ENCODE measurements at regions not wholly inside any gene's neighbourhood (a gene's known extent, or its start where the extent isn't known, plus 50 kb on each side); places are given as distances from the start of the nearest gene placed in this dataset.
A peak's percentile ranks its signal among the peaks of the same experiment; 100 is the strongest.

DNA sequence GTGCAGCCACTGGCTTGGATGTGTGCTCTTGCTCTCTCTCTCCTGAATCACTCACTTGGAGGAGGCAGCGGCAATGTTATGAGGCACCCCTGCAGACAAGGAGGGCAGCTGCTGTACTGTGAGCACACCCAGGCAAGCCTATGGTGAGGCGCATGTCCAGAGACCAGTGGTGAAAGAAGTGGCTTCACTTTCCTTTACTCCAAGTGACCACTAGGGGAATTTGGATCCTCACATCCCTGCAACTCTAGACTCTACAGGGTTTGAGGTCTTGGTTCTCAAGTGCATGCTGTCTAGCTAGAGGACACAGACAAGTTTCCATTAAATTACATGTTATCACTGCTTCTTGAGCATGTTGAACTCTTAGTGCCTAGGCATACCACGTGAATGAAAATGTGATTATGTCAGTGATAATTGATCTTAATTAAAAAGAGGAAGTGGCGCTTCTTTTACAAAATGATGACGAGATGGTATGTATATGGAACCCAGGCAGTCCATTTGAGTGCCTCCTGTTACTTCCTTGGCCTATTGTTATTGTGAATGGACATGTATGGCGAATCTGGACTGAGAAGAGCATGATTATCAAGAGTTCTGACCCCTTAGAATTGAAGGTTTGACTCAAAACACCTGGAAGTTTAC is 181.0 kb upstream of the CDH2 start:
- H2AFZ ChIP-seq (ENCODE audit: low read length) = no peak overlapping the region
- H3K36me3 ChIP-seq (replicated peaks in 1 of 2; ENCODE audit: control insufficient read depth in 1 of 2, insufficient read depth in 2 of 2, low read length in 2 of 2) = no peaks in the 10 kb centered on the region
- WGBS (ENCODE audit: low lambda C conversion rate) = 5% methylated on average over 5 of the region's 6 CpGs
- intact Hi-C loops (cut with micrococcal nuclease; ENCODE audit: unreplicated experiment) = no loop called here
- H3K9me3 ChIP-seq (ENCODE audit: low read length) = no peaks in the 10 kb centered on the region
- no peaks in the 10 kb centered on the region for H3K27me3 ChIP-seq (ENCODE audit: control insufficient read depth in 1 of 2, insufficient read depth in 2 of 2, low read length in 2 of 2)
- TF ChIP-seq STAG1 (CRISPR knock-in tag; IDR thresholded peaks at IDR 0.05) (0 out of 2 replicates have a peak, but pooled peaks have one; percentile 21), ZNF350 (CRISPR knock-in tag; IDR thresholded peaks at IDR 0.05; ENCODE audit: borderline replicate concordance, low read depth) (no peak)
- TF ChIP-seq, protein P1, sequence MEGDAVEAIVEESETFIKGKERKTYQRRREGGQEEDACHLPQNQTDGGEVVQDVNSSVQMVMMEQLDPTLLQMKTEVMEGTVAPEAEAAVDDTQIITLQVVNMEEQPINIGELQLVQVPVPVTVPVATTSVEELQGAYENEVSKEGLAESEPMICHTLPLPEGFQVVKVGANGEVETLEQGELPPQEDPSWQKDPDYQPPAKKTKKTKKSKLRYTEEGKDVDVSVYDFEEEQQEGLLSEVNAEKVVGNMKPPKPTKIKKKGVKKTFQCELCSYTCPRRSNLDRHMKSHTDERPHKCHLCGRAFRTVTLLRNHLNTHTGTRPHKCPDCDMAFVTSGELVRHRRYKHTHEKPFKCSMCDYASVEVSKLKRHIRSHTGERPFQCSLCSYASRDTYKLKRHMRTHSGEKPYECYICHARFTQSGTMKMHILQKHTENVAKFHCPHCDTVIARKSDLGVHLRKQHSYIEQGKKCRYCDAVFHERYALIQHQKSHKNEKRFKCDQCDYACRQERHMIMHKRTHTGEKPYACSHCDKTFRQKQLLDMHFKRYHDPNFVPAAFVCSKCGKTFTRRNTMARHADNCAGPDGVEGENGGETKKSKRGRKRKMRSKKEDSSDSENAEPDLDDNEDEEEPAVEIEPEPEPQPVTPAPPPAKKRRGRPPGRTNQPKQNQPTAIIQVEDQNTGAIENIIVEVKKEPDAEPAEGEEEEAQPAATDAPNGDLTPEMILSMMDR (CRISPR knock-in tag; IDR thresholded peaks at IDR 0.05) = peak; percentile 37
- ATAC-seq (peak; percentile 98), FAIRE-seq (peak; percentile 85), DNase-seq (ENCODE audit: low spot score) (peak; percentile 38)
- H3K79me2 ChIP-seq (ENCODE audit: insufficient read depth, low read length) = no peaks in the 10 kb centered on the region
- ChIA-PET POLR2A (no interaction called here), CTCF (ENCODE audit: low intra/inter-chr PET ratio, low total read pairs) (no interaction called here)
- no TSS peak for BruUV-seq (replicated peaks)
- no peak overlapping the region for H3K27ac ChIP-seq (ENCODE audit: extremely low read length, insufficient read depth, low read length)
- no peaks in the 10 kb centered on the region for H4K20me1 ChIP-seq (ENCODE audit: insufficient read depth, low read length)
- no peak overlapping the region for H3K4me3 ChIP-seq (replicated peaks in 1 of 3; ENCODE audit: insufficient read depth in 1 of 3, low read depth in 2 of 3, low read length in 3 of 3)
- in situ Hi-C loops (cut with HindIII; ENCODE audit: extremely low pct_ligation_motif_present, low pct_unique_long_range_greater_than_20kb) = no loop called here
- H3K4me1 ChIP-seq (ENCODE audit: insufficient read depth, low read length) = no peaks in the 10 kb centered on the region
- no peak overlapping the region for H3K4me2 ChIP-seq (ENCODE audit: low read depth, low read length)
- H3K9ac ChIP-seq (ENCODE audit: insufficient read depth, low read depth, low read length) = no peak overlapping the region

GRCh38 chr18:28350821-28351220 is 173.9 kb upstream of the CDH2 start:
- 19% methylated on average over 7 of the region's 7 CpGs for WGBS (ENCODE audit: low lambda C conversion rate)
- Histone ChIP-seq H3K4me1 (ENCODE audit: insufficient read depth, low read length) (no peaks in the 10 kb centered on the region), H4K20me1 (ENCODE audit: insufficient read depth, low read length) (no peaks in the 10 kb centered on the region), H2AFZ (ENCODE audit: low read length) (no peak overlapping the region), H3K9me3 (ENCODE audit: low read length) (no peaks in the 10 kb centered on the region), H3K36me3 (replicated peaks in 1 of 2; ENCODE audit: control insufficient read depth in 1 of 2, insufficient read depth in 2 of 2, low read length in 2 of 2) (no peaks in the 10 kb centered on the region), H3K27me3 (ENCODE audit: control insufficient read depth in 1 of 2, insufficient read depth in 2 of 2, low read length in 2 of 2) (no peaks in the 10 kb centered on the region), H3K4me3 (replicated peaks in 1 of 3; ENCODE audit: insufficient read depth in 1 of 3, low read depth in 2 of 3, low read length in 3 of 3) (no peak overlapping the region), H3K4me2 (ENCODE audit: low read depth, low read length) (no peak overlapping the region), H3K79me2 (ENCODE audit: insufficient read depth, low read length) (no peaks in the 10 kb centered on the region), H3K27ac (ENCODE audit: extremely low read length, insufficient read depth, low read length) (no peak overlapping the region), H3K9ac (ENCODE audit: insufficient read depth, low read depth, low read length) (no peak overlapping the region)
- ChIA-PET POLR2A (no interaction called here), CTCF (ENCODE audit: low intra/inter-chr PET ratio, low total read pairs) (no interaction called here)
- DNase-seq (ENCODE audit: low spot score) = no peak
- in situ Hi-C loops (cut with HindIII; ENCODE audit: extremely low pct_ligation_motif_present, low pct_unique_long_range_greater_than_20kb) (no loop called here), intact Hi-C loops (cut with micrococcal nuclease; ENCODE audit: unreplicated experiment) (no loop called here)
- BruUV-seq (replicated peaks) = no TSS peak
- no peak for ATAC-seq
- no peak for FAIRE-seq
- no peak for TF ChIP-seq ZMYM3 (CRISPR knock-in tag; IDR thresholded peaks at IDR 0.05)
- no peak for TF ChIP-seq PHB2 (IDR thresholded peaks at IDR 0.05; ENCODE audit: partially characterized antibody)
- TF ChIP-seq, protein P2, sequence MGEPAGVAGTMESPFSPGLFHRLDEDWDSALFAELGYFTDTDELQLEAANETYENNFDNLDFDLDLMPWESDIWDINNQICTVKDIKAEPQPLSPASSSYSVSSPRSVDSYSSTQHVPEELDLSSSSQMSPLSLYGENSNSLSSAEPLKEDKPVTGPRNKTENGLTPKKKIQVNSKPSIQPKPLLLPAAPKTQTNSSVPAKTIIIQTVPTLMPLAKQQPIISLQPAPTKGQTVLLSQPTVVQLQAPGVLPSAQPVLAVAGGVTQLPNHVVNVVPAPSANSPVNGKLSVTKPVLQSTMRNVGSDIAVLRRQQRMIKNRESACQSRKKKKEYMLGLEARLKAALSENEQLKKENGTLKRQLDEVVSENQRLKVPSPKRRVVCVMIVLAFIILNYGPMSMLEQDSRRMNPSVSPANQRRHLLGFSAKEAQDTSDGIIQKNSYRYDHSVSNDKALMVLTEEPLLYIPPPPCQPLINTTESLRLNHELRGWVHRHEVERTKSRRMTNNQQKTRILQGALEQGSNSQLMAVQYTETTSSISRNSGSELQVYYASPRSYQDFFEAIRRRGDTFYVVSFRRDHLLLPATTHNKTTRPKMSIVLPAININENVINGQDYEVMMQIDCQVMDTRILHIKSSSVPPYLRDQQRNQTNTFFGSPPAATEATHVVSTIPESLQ (CRISPR knock-in tag; conservative IDR thresholded peaks at IDR 0.05) = no peak
- no peak for TF ChIP-seq SUZ12 (IDR thresholded peaks at IDR 0.05; ENCODE audit: low read depth, low read length)
- TF ChIP-seq ZSCAN5A (CRISPR knock-in tag; IDR thresholded peaks at IDR 0.05; ENCODE audit: borderline replicate concordance) = no peak
- TF ChIP-seq, protein P3, sequence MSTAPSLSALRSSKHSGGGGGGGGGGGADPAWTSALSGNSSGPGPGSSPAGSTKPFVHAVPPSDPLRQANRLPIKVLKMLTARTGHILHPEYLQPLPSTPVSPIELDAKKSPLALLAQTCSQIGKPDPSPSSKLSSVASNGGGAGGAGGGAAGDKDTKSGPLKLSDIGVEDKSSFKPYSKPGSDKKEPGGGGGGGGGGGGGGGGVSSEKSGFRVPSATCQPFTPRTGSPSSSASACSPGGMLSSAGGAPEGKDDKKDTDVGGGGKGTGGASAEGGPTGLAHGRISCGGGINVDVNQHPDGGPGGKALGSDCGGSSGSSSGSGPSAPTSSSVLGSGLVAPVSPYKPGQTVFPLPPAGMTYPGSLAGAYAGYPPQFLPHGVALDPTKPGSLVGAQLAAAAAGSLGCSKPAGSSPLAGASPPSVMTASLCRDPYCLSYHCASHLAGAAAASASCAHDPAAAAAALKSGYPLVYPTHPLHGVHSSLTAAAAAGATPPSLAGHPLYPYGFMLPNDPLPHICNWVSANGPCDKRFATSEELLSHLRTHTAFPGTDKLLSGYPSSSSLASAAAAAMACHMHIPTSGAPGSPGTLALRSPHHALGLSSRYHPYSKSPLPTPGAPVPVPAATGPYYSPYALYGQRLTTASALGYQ (CRISPR knock-in tag; IDR thresholded peaks at IDR 0.05) = no peak
